ENCODE measurements at regions not wholly inside any gene's neighbourhood (a gene's known extent, or its start where the extent isn't known, plus 50 kb on each side); places are given as distances from the start of the nearest gene placed in this dataset.

DNA sequence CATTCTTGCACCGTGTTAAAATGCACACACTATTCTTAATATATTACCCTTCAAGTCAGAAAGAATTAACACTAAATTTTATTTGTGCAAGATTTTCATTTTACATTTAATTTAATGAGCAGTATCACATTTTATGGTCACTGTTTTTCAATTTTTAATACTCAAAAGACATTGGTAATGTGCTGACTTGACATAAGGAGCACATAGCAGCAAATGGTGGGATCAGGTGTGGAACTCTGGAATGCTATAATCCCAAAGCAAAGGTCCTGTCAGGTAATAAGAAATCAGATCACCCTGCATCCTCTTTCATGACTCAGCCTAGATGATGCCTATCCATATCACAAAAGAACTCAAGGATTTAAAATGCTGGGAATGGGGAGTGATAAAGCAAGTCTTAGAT is 55.6 kb upstream of the SPAG16 start:
- H3K4me1 Mint-ChIP-seq = peaks cover 19% of the 10 kb centered on the region
- H3K27me3 Mint-ChIP-seq (ENCODE audit: low read depth) = no peaks in the 10 kb centered on the region
- H3K36me3 Mint-ChIP-seq = no peaks in the 10 kb centered on the region
- no peak for DNase-seq (ENCODE audit: low spot score in 2 of 2, unreplicated experiment in 2 of 2)
- no peak overlapping the region for H3K27ac Mint-ChIP-seq
- H3K4me3 Mint-ChIP-seq = no peak overlapping the region
- H3K9me3 Mint-ChIP-seq = no peaks in the 10 kb centered on the region
- TF ChIP-seq, protein P1, sequence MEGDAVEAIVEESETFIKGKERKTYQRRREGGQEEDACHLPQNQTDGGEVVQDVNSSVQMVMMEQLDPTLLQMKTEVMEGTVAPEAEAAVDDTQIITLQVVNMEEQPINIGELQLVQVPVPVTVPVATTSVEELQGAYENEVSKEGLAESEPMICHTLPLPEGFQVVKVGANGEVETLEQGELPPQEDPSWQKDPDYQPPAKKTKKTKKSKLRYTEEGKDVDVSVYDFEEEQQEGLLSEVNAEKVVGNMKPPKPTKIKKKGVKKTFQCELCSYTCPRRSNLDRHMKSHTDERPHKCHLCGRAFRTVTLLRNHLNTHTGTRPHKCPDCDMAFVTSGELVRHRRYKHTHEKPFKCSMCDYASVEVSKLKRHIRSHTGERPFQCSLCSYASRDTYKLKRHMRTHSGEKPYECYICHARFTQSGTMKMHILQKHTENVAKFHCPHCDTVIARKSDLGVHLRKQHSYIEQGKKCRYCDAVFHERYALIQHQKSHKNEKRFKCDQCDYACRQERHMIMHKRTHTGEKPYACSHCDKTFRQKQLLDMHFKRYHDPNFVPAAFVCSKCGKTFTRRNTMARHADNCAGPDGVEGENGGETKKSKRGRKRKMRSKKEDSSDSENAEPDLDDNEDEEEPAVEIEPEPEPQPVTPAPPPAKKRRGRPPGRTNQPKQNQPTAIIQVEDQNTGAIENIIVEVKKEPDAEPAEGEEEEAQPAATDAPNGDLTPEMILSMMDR (IDR thresholded peaks at IDR 0.05; ENCODE audit: unreplicated experiment) = no peak

DNA sequence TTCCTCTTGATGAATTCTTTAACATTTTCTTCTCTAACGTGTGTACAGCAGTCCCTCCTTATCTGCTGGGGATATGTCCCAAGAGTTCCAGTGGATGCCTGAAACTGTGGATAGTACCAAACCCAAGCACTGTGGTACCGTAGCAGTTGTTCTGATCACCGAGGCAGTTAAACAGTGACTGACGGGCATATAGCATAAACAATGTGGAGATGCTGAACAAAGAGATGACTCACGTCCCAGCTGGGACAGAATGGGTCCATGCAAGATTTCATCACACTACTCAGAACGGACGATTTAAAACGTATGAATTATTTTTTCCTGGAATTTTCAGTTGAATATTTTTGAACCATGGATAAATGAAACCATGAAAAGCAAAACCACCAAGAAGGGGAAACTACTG is 54.5 kb upstream of the SPAG16 start:
- H3K36me3 Mint-ChIP-seq = no peaks in the 10 kb centered on the region
- no peak overlapping the region for H3K4me3 Mint-ChIP-seq
- TF ChIP-seq, protein P1 (IDR thresholded peaks at IDR 0.05; ENCODE audit: unreplicated experiment) = no peak
- no peaks in the 10 kb centered on the region for H3K27me3 Mint-ChIP-seq (ENCODE audit: low read depth)
- H3K4me1 Mint-ChIP-seq = peaks cover 13% of the 10 kb centered on the region
- no peak overlapping the region for H3K27ac Mint-ChIP-seq
- no peaks in the 10 kb centered on the region for H3K9me3 Mint-ChIP-seq
- no peak for DNase-seq (ENCODE audit: low spot score in 2 of 2, unreplicated experiment in 2 of 2)

DNA sequence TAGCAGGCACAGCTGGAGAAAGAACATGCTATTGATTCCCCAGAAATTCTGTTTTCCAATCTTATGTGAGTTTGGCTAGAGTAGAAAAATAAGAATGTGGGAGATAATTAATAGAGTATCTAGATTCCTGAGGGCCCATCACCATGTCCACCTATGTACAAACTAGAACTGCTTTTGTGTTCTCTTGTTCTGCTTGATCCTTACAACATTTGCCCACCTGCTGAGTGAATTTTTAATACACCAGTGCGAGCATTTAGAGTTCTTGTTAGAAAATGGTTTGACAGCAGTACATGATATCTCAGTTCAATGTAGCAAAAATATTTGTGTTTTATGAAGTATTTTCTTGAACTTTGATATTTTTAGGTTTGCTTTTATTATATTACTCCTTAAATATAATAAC is 52.3 kb upstream of the SPAG16 start:
- Mint-ChIP-seq H3K4me3 (no peak overlapping the region), H3K27ac (no peak overlapping the region), H3K4me1 (peaks cover 15% of the 10 kb centered on the region), H3K36me3 (no peaks in the 10 kb centered on the region), H3K9me3 (no peaks in the 10 kb centered on the region), H3K27me3 (ENCODE audit: low read depth) (no peaks in the 10 kb centered on the region)
- DNase-seq (ENCODE audit: low spot score in 2 of 2, unreplicated experiment in 2 of 2) = no peak
- TF ChIP-seq, protein P1 (IDR thresholded peaks at IDR 0.05; ENCODE audit: unreplicated experiment) = no peak

DNA sequence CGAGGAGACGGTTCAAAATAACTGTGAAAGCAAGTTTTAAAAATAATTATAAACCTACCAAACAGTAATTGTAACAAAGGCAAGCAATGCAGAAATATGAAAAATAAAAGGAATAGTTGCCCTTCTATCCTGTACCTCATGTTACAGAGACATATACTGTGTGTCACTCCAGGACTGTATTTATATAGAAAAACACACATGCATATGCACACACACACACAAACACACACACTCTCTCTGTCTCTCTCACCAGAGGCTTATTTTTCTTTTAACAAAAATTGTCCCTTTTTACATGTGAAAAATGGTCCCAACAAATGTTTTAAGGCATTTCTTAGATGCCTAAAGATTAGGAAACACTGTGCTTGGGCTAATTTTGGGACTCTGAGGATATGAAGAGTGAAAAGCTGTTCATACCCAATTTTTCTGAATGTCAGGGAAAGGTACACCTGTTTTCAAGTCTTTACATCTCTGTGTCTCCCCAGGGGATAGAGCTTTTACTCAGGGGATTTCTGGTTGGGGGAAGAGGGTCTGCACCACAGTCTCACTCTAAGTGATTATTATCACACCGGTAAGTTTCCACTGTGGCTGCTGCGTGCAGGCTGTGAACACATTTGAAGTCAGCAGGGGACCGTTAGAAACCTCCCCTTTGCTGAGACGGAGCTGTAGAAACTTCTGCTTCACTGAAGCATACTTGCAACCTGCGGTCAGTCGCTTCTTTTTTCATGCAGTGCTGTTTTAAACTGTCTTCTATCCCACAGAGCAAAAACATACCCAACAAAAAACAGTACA is 51.4 kb upstream of the SPAG16 start:
- no peaks in the 10 kb centered on the region for H3K36me3 Mint-ChIP-seq
- H3K4me3 Mint-ChIP-seq = no peak overlapping the region
- H3K9me3 Mint-ChIP-seq = no peaks in the 10 kb centered on the region
- TF ChIP-seq, protein P1 (IDR thresholded peaks at IDR 0.05; ENCODE audit: unreplicated experiment) = no peak
- H3K27ac Mint-ChIP-seq = no peak overlapping the region
- no peaks in the 10 kb centered on the region for H3K27me3 Mint-ChIP-seq (ENCODE audit: low read depth)
- peaks cover 24% of the 10 kb centered on the region for H3K4me1 Mint-ChIP-seq
- no peak for DNase-seq (ENCODE audit: low spot score in 2 of 2, unreplicated experiment in 2 of 2)

DNA sequence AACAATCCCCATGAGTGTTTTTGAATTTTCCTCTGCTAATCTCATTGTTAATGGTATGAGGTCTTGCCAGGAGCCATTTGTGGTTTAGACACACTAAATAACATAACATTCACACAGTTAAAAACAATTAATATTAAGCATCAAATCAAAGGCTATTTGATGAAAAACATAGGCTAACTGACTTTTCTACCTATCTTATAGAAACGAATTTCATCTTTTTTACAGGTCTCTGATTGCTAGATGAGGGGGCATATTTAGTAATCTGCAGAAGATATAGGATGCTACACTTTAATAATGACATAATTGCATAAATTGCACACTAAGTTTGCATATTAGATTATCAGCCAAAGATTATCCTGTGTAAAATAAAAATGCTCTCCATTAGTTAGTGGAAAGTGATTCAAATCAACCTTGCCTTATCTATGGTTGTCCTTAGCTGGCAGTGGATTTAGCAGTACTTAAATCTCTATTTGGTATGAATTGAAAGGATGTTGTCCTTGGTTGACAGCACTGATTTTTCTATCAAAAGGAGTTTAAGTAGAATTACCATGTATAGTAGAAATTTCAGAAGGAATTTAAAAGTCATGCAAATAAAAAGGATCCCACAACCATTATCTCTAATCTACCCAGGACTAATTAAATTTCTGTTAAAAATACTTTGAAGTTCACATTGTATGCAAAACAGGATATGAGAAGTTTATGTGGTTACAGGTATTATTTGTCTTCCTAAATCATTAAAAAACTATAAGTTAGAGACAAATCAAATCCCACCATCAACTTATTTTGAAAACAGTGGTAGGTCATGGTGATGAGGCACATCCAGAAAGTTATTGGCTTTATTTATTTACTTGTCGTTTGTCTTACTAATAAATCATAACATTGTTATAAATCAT is 50.6 kb upstream of the SPAG16 start:
- H3K36me3 Mint-ChIP-seq = no peaks in the 10 kb centered on the region
- TF ChIP-seq, protein P1 (IDR thresholded peaks at IDR 0.05; ENCODE audit: unreplicated experiment) = no peak
- no peaks in the 10 kb centered on the region for H3K9me3 Mint-ChIP-seq
- no peak overlapping the region for H3K4me3 Mint-ChIP-seq
- H3K4me1 Mint-ChIP-seq = peaks cover 29% of the 10 kb centered on the region
- no peak for DNase-seq (ENCODE audit: low spot score in 2 of 2, unreplicated experiment in 2 of 2)
- no peaks in the 10 kb centered on the region for H3K27me3 Mint-ChIP-seq (ENCODE audit: low read depth)
- no peak overlapping the region for H3K27ac Mint-ChIP-seq

Data from mesothelial cell of epicardium (in vitro differentiated cells).